Mammary epithelial cell (primary cell): ENCODE measurements at regions not wholly inside any gene's neighbourhood (a gene's known extent, or its start where the extent isn't known, plus 50 kb on each side); places are given as distances from the start of the nearest gene placed in this dataset.

Source experiments
- EZH2 ChIP-seq: IDR thresholded peaks from 2 replicates; pipeline ENCODE4 v1.6.1; 2012; ENCODE audit warnings: low read length, inconsistent platforms, borderline replicate concordance
- TF ChIP-seq, protein P1 (sequence below), 2 donors: IDR thresholded peaks in 1 of 2; conservative IDR thresholded peaks in 1 of 2; 2 replicates each; pipeline ENCODE4 v1.5.1; 2011 to 2012; ENCODE audit warnings: inconsistent platforms in 2 of 2, low read length in 2 of 2, mild to moderate bottlenecking in 2 of 2, control low read depth in 1 of 2, low read depth in 1 of 2; ENCODE audit not compliant: insufficient read depth in 1 of 2; ENCODE audit errors: extremely low read depth in 1 of 2

DNA sequence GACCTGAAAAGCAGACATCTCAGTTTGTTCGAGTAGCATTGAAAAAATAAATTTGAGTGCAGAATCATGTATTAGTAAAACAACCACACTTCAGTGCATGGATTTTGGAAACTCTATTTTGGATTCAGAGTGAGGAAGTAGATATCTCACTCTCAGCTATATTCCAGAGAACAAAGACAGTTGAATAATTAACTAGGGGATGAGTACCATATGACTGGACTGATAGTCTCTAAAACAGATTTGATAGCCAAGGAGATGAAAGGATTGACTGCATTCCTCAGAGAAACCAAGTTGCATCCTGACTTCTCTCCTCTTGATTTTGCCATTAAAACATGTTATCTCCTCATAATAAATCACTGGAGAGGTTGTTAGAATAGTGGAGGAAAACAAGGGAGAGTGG lies 268.4 kb upstream of the SP4 start:
- TF ChIP-seq, protein P1, sequence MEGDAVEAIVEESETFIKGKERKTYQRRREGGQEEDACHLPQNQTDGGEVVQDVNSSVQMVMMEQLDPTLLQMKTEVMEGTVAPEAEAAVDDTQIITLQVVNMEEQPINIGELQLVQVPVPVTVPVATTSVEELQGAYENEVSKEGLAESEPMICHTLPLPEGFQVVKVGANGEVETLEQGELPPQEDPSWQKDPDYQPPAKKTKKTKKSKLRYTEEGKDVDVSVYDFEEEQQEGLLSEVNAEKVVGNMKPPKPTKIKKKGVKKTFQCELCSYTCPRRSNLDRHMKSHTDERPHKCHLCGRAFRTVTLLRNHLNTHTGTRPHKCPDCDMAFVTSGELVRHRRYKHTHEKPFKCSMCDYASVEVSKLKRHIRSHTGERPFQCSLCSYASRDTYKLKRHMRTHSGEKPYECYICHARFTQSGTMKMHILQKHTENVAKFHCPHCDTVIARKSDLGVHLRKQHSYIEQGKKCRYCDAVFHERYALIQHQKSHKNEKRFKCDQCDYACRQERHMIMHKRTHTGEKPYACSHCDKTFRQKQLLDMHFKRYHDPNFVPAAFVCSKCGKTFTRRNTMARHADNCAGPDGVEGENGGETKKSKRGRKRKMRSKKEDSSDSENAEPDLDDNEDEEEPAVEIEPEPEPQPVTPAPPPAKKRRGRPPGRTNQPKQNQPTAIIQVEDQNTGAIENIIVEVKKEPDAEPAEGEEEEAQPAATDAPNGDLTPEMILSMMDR (conservative IDR thresholded peaks at IDR 0.05 in 1 of 2, IDR thresholded peaks at IDR 0.05 in 1 of 2; ENCODE audit: extremely low read depth in 1 of 2, insufficient read depth in 1 of 2, low read depth in 1 of 2, low read length in 2 of 2), result no peak
- no peak for TF ChIP-seq EZH2
